Neuron (in vitro differentiated cells): ENCODE measurements at regions not wholly inside any gene's neighbourhood (a gene's known extent, or its start where the extent isn't known, plus 50 kb on each side); places are given as distances from the start of the nearest gene placed in this dataset.

Source experiments
- H2AFZ ChIP-seq: one replicate; pipeline ENCODE4 v1.6.1; 2013; ENCODE audit warnings: low read depth, mild to moderate bottlenecking, inconsistent platforms, low read length, moderate library complexity
- H3K27me3 ChIP-seq: one replicate; pipeline ENCODE4 v1.6.1; 2013; ENCODE audit warnings: low read length; ENCODE audit not compliant: insufficient read depth
- H3K36me3 ChIP-seq: one replicate; pipeline ENCODE4 v1.6.1; 2013; ENCODE audit warnings: low read length; ENCODE audit not compliant: insufficient read depth
- H3K4me1 ChIP-seq: one replicate; pipeline ENCODE4 v1.6.1; 2013; ENCODE audit warnings: low read length; ENCODE audit not compliant: insufficient read depth
- H3K4me3 ChIP-seq: 2 replicates; pipeline ENCODE4 v1.5.1; 2013; ENCODE audit warnings: mild to moderate bottlenecking, low read length, moderate library complexity
- H3K9me3 ChIP-seq: one replicate; pipeline ENCODE4 v1.6.1; 2013; ENCODE audit warnings: low read length

DNA sequence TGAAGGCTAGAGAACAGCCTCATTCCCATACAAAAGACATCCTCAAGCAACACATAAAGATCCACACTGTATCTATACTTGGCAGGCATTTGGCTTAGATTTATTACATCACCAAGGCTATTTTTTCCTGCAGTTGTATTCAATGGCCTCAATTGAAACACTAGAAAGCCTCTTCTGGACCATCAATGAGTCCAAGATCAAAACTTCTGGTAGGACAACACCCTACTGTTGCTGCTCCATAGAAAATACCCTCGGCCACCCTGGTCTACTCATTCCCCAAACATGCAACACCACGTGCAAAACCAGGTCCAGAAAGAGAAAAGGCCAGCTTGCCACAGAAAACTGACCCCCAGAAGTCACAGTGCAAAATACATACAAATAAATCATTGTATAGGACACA, 56.9 kb upstream of the CADM1 start:
- H3K9me3 ChIP-seq: no peaks in the 10 kb centered on the region
- H3K4me3 ChIP-seq: no peak overlapping the region
- no peaks in the 10 kb centered on the region for H3K4me1 ChIP-seq
- H2AFZ ChIP-seq: no peak overlapping the region
- no peaks in the 10 kb centered on the region for H3K27me3 ChIP-seq
- no peaks in the 10 kb centered on the region for H3K36me3 ChIP-seq

DNA sequence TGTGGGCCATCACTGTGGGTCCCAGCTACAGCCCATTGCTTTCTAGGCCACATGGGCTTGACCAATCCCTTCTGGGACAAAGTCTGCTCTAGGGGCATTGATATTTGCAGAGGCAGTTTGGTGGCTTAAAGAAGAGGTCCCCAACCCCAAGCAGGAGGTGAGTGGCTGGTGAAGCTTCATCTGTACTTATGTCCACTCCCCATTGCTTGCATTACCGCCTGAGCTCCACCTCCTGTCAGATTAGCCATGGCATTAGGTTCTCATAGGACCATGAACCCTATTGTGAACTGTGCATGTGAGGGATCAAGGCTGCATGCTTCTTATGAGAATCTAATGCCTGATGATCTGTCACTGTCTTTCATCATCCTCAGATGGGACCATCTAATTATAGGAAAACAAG, 54.4 kb upstream of the CADM1 start:
- H3K9me3 ChIP-seq: no peaks in the 10 kb centered on the region
- H2AFZ ChIP-seq: no peak overlapping the region
- H3K27me3 ChIP-seq: no peaks in the 10 kb centered on the region
- H3K4me1 ChIP-seq: no peaks in the 10 kb centered on the region
- no peak overlapping the region for H3K4me3 ChIP-seq
- H3K36me3 ChIP-seq: no peaks in the 10 kb centered on the region

DNA sequence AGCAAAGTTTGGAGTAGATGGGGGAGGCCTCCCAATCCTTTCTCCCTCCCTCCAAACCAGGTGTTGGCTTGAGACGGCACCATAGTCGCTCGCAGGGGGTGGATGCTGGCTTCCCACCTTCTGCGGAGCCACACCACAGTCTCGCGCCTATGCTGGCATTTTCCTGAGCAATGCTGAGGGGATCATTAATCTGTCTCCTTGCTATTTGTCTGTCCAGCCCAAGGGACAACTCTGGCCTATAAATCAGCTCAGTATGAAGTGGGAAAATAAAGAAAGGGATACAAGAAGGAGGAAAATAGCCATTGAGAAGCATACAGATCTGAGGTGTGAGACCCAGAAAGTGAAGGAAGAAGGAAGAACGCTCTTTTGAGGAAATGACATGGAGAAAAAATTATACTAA, 53.5 kb upstream of the CADM1 start:
- Histone ChIP-seq H3K36me3 (no peaks in the 10 kb centered on the region), H2AFZ (no peak overlapping the region), H3K4me3 (no peak overlapping the region), H3K4me1 (no peaks in the 10 kb centered on the region), H3K27me3 (no peaks in the 10 kb centered on the region), H3K9me3 (no peaks in the 10 kb centered on the region)

DNA sequence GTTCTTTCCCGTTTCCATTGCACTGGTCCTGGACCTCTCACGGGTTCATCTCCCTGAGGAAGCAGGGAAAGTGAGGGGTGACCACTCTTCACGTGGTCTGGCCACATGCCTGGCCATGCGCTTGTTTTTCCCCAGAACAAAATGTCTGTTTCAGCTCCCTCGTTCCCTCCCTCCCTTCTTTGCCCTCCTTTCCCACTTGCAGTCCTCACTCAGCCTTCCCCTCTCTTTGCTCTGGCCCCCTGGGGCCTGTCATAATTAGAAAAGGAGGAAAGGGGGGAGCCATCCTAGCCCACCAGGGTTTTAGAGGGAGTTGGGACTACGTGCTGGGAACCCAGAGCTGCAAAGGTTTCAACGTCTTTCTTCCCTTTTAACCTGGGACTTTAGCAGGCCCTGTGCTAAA, 52.8 kb upstream of the CADM1 start:
- no peak overlapping the region for H2AFZ ChIP-seq
- no peak overlapping the region for H3K4me3 ChIP-seq
- no peaks in the 10 kb centered on the region for H3K36me3 ChIP-seq
- H3K27me3 ChIP-seq: no peaks in the 10 kb centered on the region
- H3K4me1 ChIP-seq: no peaks in the 10 kb centered on the region
- H3K9me3 ChIP-seq: no peaks in the 10 kb centered on the region

DNA sequence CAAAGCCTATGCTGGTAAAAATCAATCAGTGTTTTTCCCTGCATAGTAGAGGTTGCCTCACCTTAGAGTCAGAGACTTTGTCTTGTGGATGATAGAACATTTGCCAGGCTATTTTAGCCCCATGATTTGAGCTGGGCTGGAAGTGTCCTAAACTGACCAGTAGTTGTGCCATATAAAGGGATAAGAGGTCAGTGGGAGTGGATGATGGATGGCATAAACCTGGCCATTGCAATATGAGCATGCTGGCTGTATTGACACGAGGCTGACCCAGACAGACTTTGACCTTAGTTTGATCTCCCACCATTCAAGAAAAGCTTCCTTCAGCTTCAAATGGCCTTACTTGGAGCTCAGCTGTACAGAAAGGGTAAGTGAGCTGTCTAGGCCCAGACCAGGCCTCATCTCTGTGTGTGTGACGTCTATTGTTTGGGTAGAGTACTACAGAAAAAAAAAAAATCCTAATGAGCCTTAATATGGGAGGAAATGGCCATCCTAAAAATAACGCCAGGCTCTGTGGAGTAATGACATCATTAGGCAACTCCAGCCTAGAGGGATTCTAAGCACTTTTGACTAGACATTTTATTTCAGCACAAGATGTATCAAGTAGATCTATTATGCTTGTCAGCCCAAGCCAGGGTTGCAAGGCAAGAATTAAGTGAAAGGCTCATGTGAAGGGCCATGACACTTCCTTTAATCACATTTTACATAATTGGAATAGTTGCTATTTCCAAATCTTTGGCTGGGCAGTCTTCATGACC, 51.3 kb upstream of the CADM1 start:
- Histone ChIP-seq H3K4me1 (no peaks in the 10 kb centered on the region), H3K36me3 (no peaks in the 10 kb centered on the region), H3K4me3 (no peak overlapping the region), H2AFZ (no peak overlapping the region), H3K27me3 (no peaks in the 10 kb centered on the region), H3K9me3 (no peaks in the 10 kb centered on the region)
